DND-41 (cell line): ENCODE measurements at regions not wholly inside any gene's neighbourhood (a gene's known extent, or its start where the extent isn't known, plus 50 kb on each side); places are given as distances from the start of the nearest gene placed in this dataset.

Source experiments
- ATAC-seq: fragments of 200-7000 bp; cut with Tn5 transposase; 3 replicates; pipeline ENCODE4 v1.9.1; 2021; ENCODE audit warnings: low read depth; ENCODE audit not compliant: insufficient read depth
- DNase-seq: peaks from one replicate; pipeline ENCODE4 v3.0.0-alpha.2; 2020
- H2AFZ ChIP-seq: 2 replicates; pipeline ENCODE4 v1.6.0; 2012; ENCODE audit warnings: low read depth, low read length
- H3K27ac ChIP-seq: 2 replicates; pipeline ENCODE4 v1.5.1; 2012; ENCODE audit warnings: low read length, inconsistent platforms
- H3K27me3 ChIP-seq: fragments of 200-600 bp; sonication (generic); 2 replicates; pipeline ENCODE4 v1.6.0; 2012; ENCODE audit warnings: low read length, mild to moderate bottlenecking, inconsistent platforms; ENCODE audit not compliant: insufficient read depth, poor library complexity
- H3K36me3 ChIP-seq: 2 replicates; pipeline ENCODE4 v1.5.1; 2012; ENCODE audit warnings: low read length, inconsistent platforms; ENCODE audit not compliant: insufficient read depth
- H3K4me1 ChIP-seq: 2 replicates; pipeline ENCODE4 v1.5.1; 2012; ENCODE audit warnings: mild to moderate bottlenecking, low read length; ENCODE audit not compliant: insufficient read depth
- H3K4me2 ChIP-seq: 2 replicates; pipeline ENCODE4 v1.6.0; 2012; ENCODE audit warnings: mild to moderate bottlenecking, moderate library complexity, low read length, inconsistent platforms; ENCODE audit not compliant: insufficient read depth
- H3K4me3 ChIP-seq, 2 experiments: fragments of 200-600 bp in 1 of 2; shearing (Covaris generic) in 1 of 2; 2 replicates each; pipeline ENCODE4 v1.5.1; 2012 to 2016; ENCODE audit warnings: inconsistent platforms in 2 of 2, low read length in 2 of 2, mild to moderate bottlenecking in 2 of 2, low read depth in 1 of 2, moderate library complexity in 1 of 2
- H3K79me2 ChIP-seq: 2 replicates; pipeline ENCODE4 v1.6.0; 2012; ENCODE audit warnings: low read length, inconsistent platforms; ENCODE audit not compliant: insufficient read depth
- H3K9ac ChIP-seq: 2 replicates; pipeline ENCODE4 v1.6.0; 2012; ENCODE audit warnings: low read depth, mild to moderate bottlenecking, inconsistent platforms, low read length, moderate library complexity
- H3K9me3 ChIP-seq: 2 replicates; pipeline ENCODE4 v1.5.1; 2012; ENCODE audit warnings: low read length, moderate library complexity, mild to moderate bottlenecking, inconsistent platforms; ENCODE audit not compliant: insufficient read depth, severe bottlenecking
- H4K20me1 ChIP-seq: 2 replicates; pipeline ENCODE4 v1.6.0; 2012; ENCODE audit warnings: low read length; ENCODE audit not compliant: insufficient read depth
- CTCF ChIP-seq: IDR thresholded peaks from 2 replicates; pipeline ENCODE4 v1.5.1; 2012; ENCODE audit warnings: borderline replicate concordance, low read length, moderate library complexity, mild to moderate bottlenecking; ENCODE audit not compliant: poor library complexity, severe bottlenecking; ENCODE audit errors: extremely low read depth
- EZH2 ChIP-seq: IDR thresholded peaks from 3 replicates; pipeline ENCODE4 v1.6.1; 2012; ENCODE audit warnings: borderline replicate concordance, low read depth, mild to moderate bottlenecking, moderate library complexity, low read length, inconsistent platforms; ENCODE audit not compliant: severe bottlenecking

- TF ChIP-seq CTCF = no peak
- TF ChIP-seq EZH2 = no peak
- ATAC-seq = no peak
Measured at GRCh38 chr1:175814885-175815284, 71.5 kb upstream of the TNR start.

GRCh38 chr1:175812936-175813335 is 69.5 kb upstream of the TNR start:
- Histone ChIP-seq H3K4me3 (no peak overlapping the region), H3K9me3 (no peaks in the 10 kb centered on the region), H4K20me1 (no peaks in the 10 kb centered on the region), H3K9ac (no peak overlapping the region), H3K27me3 (peaks cover 4% of the 10 kb centered on the region), H3K4me2 (no peak overlapping the region), H3K27ac (no peak overlapping the region), H2AFZ (no peak overlapping the region), H3K4me1 (no peaks in the 10 kb centered on the region), H3K79me2 (no peaks in the 10 kb centered on the region), H3K36me3 (no peaks in the 10 kb centered on the region)
- TF ChIP-seq EZH2 (no peak), CTCF (no peak)
- no peak for ATAC-seq
- no peak for DNase-seq

More at GRCh38 chr1:175814885-175815284, 71.5 kb upstream of the TNR start:
- Histone ChIP-seq H3K4me3 (no peak overlapping the region), H3K79me2 (no peaks in the 10 kb centered on the region), H3K4me1 (no peaks in the 10 kb centered on the region), H3K27ac (no peak overlapping the region), H4K20me1 (no peaks in the 10 kb centered on the region), H3K9ac (no peak overlapping the region), H3K9me3 (no peaks in the 10 kb centered on the region), H2AFZ (no peak overlapping the region), H3K36me3 (no peaks in the 10 kb centered on the region), H3K27me3 (peaks cover 4% of the 10 kb centered on the region), H3K4me2 (no peak overlapping the region)
- DNase-seq = no peak

GRCh38 chr1:175810305-175810704 is 66.9 kb upstream of the TNR start:
- H3K4me3 ChIP-seq = no peak overlapping the region
- no peak for TF ChIP-seq CTCF
- no peak for TF ChIP-seq EZH2
- DNase-seq (no peak), ATAC-seq (no peak)
- no peak overlapping the region for H3K4me2 ChIP-seq
- H4K20me1 ChIP-seq = no peaks in the 10 kb centered on the region
- no peak overlapping the region for H2AFZ ChIP-seq
- H3K9me3 ChIP-seq = no peaks in the 10 kb centered on the region
- H3K9ac ChIP-seq = no peak overlapping the region
- H3K79me2 ChIP-seq = no peaks in the 10 kb centered on the region
- no peaks in the 10 kb centered on the region for H3K27me3 ChIP-seq
- H3K4me1 ChIP-seq = no peaks in the 10 kb centered on the region
- no peak overlapping the region for H3K27ac ChIP-seq
- H3K36me3 ChIP-seq = no peaks in the 10 kb centered on the region

- Histone ChIP-seq H3K27me3 (no peaks in the 10 kb centered on the region), H3K9me3 (no peaks in the 10 kb centered on the region), H3K4me1 (no peaks in the 10 kb centered on the region), H3K4me3 (no peak overlapping the region), H3K36me3 (no peaks in the 10 kb centered on the region), H2AFZ (no peak overlapping the region), H4K20me1 (no peaks in the 10 kb centered on the region), H3K27ac (no peak overlapping the region), H3K79me2 (no peaks in the 10 kb centered on the region), H3K9ac (no peak overlapping the region), H3K4me2 (no peak overlapping the region)
- ATAC-seq (no peak), DNase-seq (no peak)
- TF ChIP-seq CTCF (no peak), EZH2 (no peak)
Measured at GRCh38 chr1:175808999-175809398, 65.6 kb upstream of the TNR start.
